Testis (tissue), 2 donors: ENCODE measurements at regions not wholly inside any gene's neighbourhood (a gene's known extent, or its start where the extent isn't known, plus 50 kb on each side); places are given as distances from the start of the nearest gene placed in this dataset.

ENCODE experiments used
- DNase-seq: peaks from one replicate; pipeline ENCODE4 v3.0.0-alpha.2; 2019
- H3K27ac ChIP-seq, 2 donors: fragments of 200-600 bp; sonication (generic); one replicate each; pipeline ENCODE4 v1.5.1; 2019
- H3K27me3 ChIP-seq: fragments of 200-600 bp; sonication (generic); one replicate; pipeline ENCODE4 v1.5.1; 2019
- H3K36me3 ChIP-seq: fragments of 200-600 bp; sonication (generic); one replicate; pipeline ENCODE4 v1.5.1; 2017; ENCODE audit warnings: low read depth; ENCODE audit errors: missing control alignments
- H3K4me1 ChIP-seq: fragments of 200-600 bp; sonication (generic); one replicate; pipeline ENCODE4 v1.5.1; 2019
- H3K4me3 ChIP-seq, 2 donors: fragments of 200-600 bp; sonication (generic); one replicate each; pipeline ENCODE4 v1.5.1; 2017 to 2019
- H3K9me3 ChIP-seq: fragments of 200-600 bp; sonication (generic); one replicate; pipeline ENCODE4 v1.5.1; 2017
- CTCF ChIP-seq, 3 experiments: fragments of 450-650 bp in 2 of 3; fragments of 200-600 bp in 1 of 3; sonication (generic) in 1 of 3; IDR thresholded peaks; one replicate each; pipeline ENCODE4 v1.5.1; 2016 to 2019; ENCODE audit warnings: antibody characterized with exemption in 3 of 3, mild to moderate bottlenecking in 2 of 3, moderate library complexity in 1 of 3
- POLR2A ChIP-seq: fragments of 450-650 bp; IDR thresholded peaks from one replicate; pipeline ENCODE4 v1.6.1; 2017; ENCODE audit warnings: antibody characterized with exemption, mild to moderate bottlenecking, moderate library complexity
- WGBS, 2 donors: methylation state at CpG; one replicate each; pipeline ENCODE4 v1.1.5; 2018; 5-methylcytosine and 5-hydroxymethylcytosine counted together
- intact Hi-C: fragments of 100-400 bp; cut with DNase I; formaldehyde crosslinking; loops from one replicate; pipeline ENCODE4 v1.15.1; 2023; ENCODE audit warnings: low total_unique reads

GRCh38 chr2:19244460-19245363, 113.7 kb downstream of the OSR1 start:
- no peak for DNase-seq

GRCh38 chr2:19238440-19239060, 119.9 kb downstream of the OSR1 start:
- TF ChIP-seq CTCF (IDR thresholded peaks at IDR 0.05): no peak
- TF ChIP-seq POLR2A: no peak
- intact Hi-C loops: no loop called here
- H3K9me3 ChIP-seq: no peaks in the 10 kb centered on the region
- peaks cover 13% of the 10 kb centered on the region for H3K4me1 ChIP-seq
- no peak overlapping the region for H3K27ac ChIP-seq
- no peaks in the 10 kb centered on the region for H3K36me3 ChIP-seq
- H3K27me3 ChIP-seq: no peaks in the 10 kb centered on the region
- H3K4me3 ChIP-seq: no peak overlapping the region
- DNase-seq: no peak
- WGBS, 2 donors: 90 to 95% methylated on average over 8 of the region's 8 CpGs

More at GRCh38 chr2:19244460-19245363, 113.7 kb downstream of the OSR1 start:
- Histone ChIP-seq H3K27me3 (no peaks in the 10 kb centered on the region), H3K9me3 (no peaks in the 10 kb centered on the region), H3K4me3 (no peak overlapping the region), H3K36me3 (no peaks in the 10 kb centered on the region), H3K4me1 (peaks cover 9% of the 10 kb centered on the region), H3K27ac (no peak overlapping the region)
- WGBS, 2 donors: 80 to 82% methylated on average over 9 of the region's 9 CpGs
- no peak for TF ChIP-seq POLR2A
- TF ChIP-seq CTCF (IDR thresholded peaks at IDR 0.05): no peak
- intact Hi-C loops: no loop called here

DNA sequence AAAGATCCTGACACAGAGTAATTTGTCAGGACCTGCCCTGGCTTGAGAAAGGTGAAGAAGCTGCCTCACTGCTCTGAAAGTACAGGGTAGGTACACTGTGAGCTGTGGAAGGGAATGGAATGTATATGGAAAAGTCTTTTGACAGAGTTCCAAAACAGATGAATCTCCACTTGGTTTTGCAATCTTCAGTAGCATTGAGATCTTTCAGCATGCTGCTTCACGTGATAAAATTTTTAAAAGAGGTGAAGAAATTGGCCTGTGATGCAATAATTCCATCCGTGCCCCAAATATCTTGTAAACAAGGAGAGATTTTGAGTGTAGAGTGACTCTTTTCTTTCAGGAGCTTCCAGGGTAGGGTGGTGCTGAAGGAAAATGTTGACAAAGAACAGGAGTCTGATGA, 123.1 kb downstream of the OSR1 start:
- Histone ChIP-seq H3K4me3 (no peak overlapping the region), H3K4me1 (peaks cover 5% of the 10 kb centered on the region), H3K36me3 (no peaks in the 10 kb centered on the region), H3K27me3 (no peaks in the 10 kb centered on the region), H3K9me3 (no peaks in the 10 kb centered on the region), H3K27ac (no peak overlapping the region)
- no peak for DNase-seq
- WGBS, 2 donors: 42 to 56% methylated on average over 2 of the region's 2 CpGs
- intact Hi-C loops: no loop called here
- TF ChIP-seq CTCF (IDR thresholded peaks at IDR 0.05) (no peak), POLR2A (no peak)

DNA sequence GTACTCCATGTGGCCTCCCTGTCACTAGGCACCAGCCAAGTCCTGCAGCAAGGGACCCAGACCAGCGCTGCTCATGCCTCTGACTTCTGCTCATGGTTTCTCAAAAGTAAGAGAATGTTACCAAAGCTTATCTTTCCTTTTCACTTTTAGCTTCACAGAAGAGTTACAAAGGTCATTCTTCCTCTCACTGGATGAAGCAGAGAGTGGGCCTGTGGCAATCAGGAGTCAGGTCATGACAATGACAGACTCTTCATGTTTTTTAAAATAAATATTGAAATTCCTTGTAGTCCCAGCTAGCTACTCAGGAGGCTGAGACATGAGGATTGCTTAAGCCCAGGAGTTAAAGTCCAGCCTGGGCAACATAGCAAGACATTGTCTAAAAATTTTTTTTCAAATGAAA, 126.1 kb downstream of the OSR1 start:
- no peaks in the 10 kb centered on the region for H3K27me3 ChIP-seq
- peaks cover 5% of the 10 kb centered on the region for H3K4me1 ChIP-seq
- WGBS, 2 donors: 65 to 84% methylated on average over 1 of the region's 1 CpG
- no peak overlapping the region for H3K27ac ChIP-seq
- no peaks in the 10 kb centered on the region for H3K36me3 ChIP-seq
- no peaks in the 10 kb centered on the region for H3K9me3 ChIP-seq
- no peak for TF ChIP-seq CTCF (IDR thresholded peaks at IDR 0.05)
- TF ChIP-seq POLR2A: no peak
- H3K4me3 ChIP-seq: no peak overlapping the region
- intact Hi-C loops: no loop called here
- DNase-seq: no peak
